H1 (cell line): ENCODE measurements at regions not wholly inside any gene's neighbourhood (a gene's known extent, or its start where the extent isn't known, plus 50 kb on each side); places are given as distances from the start of the nearest gene placed in this dataset.

ENCODE experiments used
- CTCF ChIA-PET: fragments of 300-600 bp; sonication (Branson Sonifier 250); formaldehyde crosslinking; loops from one replicate; lab custom pipeline; 2021; ENCODE audit not compliant: partially characterized antibody; lab: Charles Lee
- POLR2A ChIA-PET: fragments of 300-600 bp; sonication (Branson Sonifier 250); formaldehyde crosslinking; loops from one replicate; lab custom pipeline; 2021; ENCODE audit warnings: inconsistent platforms; ENCODE audit not compliant: partially characterized antibody; lab: Charles Lee
- DNase-seq, 2 experiments: peaks; one replicate each; pipeline versions ENCODE4 v3.0.0 to v3.0.0-alpha.2; 2010 to 2022; ENCODE audit warnings: low spot score in 2 of 2, low read depth in 1 of 2, mixed read lengths in 1 of 2
- FAIRE-seq: peaks from 2 replicates; lab custom pipeline; 2011; peaks lifted over from hg19 to GRCh38; lab: Jason Lieb, UNC
- H2AFZ ChIP-seq: 2 replicates; pipeline ENCODE4 v1.8.1; 2012; ENCODE audit warnings: low read length, inconsistent platforms
- H2AK5ac ChIP-seq: 2 replicates; pipeline ENCODE4 v1.6.1; 2013; ENCODE audit warnings: low read depth, low read length
- H2BK120ac ChIP-seq: replicated peaks from 2 replicates; pipeline ENCODE3; 2013; ENCODE audit warnings: low read depth, low read length, inconsistent platforms
- H2BK12ac ChIP-seq: 2 replicates; pipeline ENCODE4 v1.6.1; 2013; ENCODE audit warnings: low read depth, low read length
- H2BK15ac ChIP-seq: 2 replicates; pipeline ENCODE4 v1.6.1; 2013; ENCODE audit warnings: low read length
- H2BK20ac ChIP-seq: 2 replicates; pipeline ENCODE4 v1.6.1; 2013; ENCODE audit warnings: low read length
- H2BK5ac ChIP-seq: 2 replicates; pipeline ENCODE4 v1.6.1; 2013; ENCODE audit warnings: low read depth, low read length
- H3K14ac ChIP-seq: 2 replicates; pipeline ENCODE4 v1.6.1; 2013; ENCODE audit warnings: inconsistent platforms; ENCODE audit not compliant: insufficient read length
- H3K18ac ChIP-seq: 2 replicates; pipeline ENCODE4 v1.6.1; 2013; ENCODE audit warnings: low read length; ENCODE audit errors: extremely low read depth
- H3K23ac ChIP-seq: 2 replicates; pipeline ENCODE4 v1.6.1; 2013; ENCODE audit warnings: inconsistent platforms; ENCODE audit not compliant: insufficient read length
- H3K23me2 ChIP-seq: 2 replicates; pipeline ENCODE4 v1.6.1; 2013; ENCODE audit warnings: low read depth, low read length
- H3K27ac ChIP-seq: 2 replicates; pipeline ENCODE4 v1.6.1; 2011; ENCODE audit warnings: low read depth, low read length, inconsistent platforms
- H3K27me3 ChIP-seq, 4 experiments: replicated peaks in 1 of 4; 1 replicate in 1 of 4; 2 replicates in 3 of 4; pipeline versions ENCODE4 v1.6.1 to v1.8.1; 2011 to 2013; ENCODE audit warnings: low read length in 3 of 4, mild to moderate bottlenecking in 3 of 4, inconsistent platforms in 2 of 4, mixed read lengths in 2 of 4, moderate library complexity in 1 of 4; ENCODE audit not compliant: control insufficient read depth in 3 of 4, insufficient read depth in 3 of 4; ENCODE audit errors: extremely low read depth in 1 of 4
- H3K36me3 ChIP-seq, 4 experiments: 2 replicates each; pipeline versions ENCODE4 v1.6.1 to v1.8.1; 2011 to 2013; ENCODE audit warnings: mild to moderate bottlenecking in 4 of 4, low read length in 3 of 4, moderate library complexity in 2 of 4, control low read depth in 1 of 4, inconsistent platforms in 1 of 4; ENCODE audit not compliant: insufficient read depth in 4 of 4, control insufficient read depth in 2 of 4
- H3K4ac ChIP-seq: replicated peaks from 2 replicates; pipeline ENCODE3; 2013; ENCODE audit warnings: low read length, low read depth, mixed read lengths, inconsistent platforms; ENCODE audit not compliant: insufficient read length
- H3K4me1 ChIP-seq, 4 experiments: replicated peaks in 1 of 4; 1 replicate in 1 of 4; 2 replicates in 3 of 4; pipeline versions ENCODE4 v1.6.1 to v1.8.1; 2011 to 2013; ENCODE audit warnings: low read length in 3 of 4, inconsistent platforms in 2 of 4, mixed read lengths in 1 of 4; ENCODE audit not compliant: insufficient read depth in 4 of 4, control insufficient read depth in 3 of 4
- H3K4me2 ChIP-seq, 2 experiments: 2 replicates each; pipeline versions ENCODE4 v1.6.1 to v1.8.1; 2011 to 2013; ENCODE audit warnings: low read depth in 2 of 2, low read length in 2 of 2, control low read depth in 1 of 2, inconsistent platforms in 1 of 2, mild to moderate bottlenecking in 1 of 2; ENCODE audit not compliant: insufficient read depth in 1 of 2
- H3K4me3 ChIP-seq, 4 experiments: fragments of 200-600, 300-600 bp in 1 of 4; sonication (generic), shearing (Covaris generic), sonication (Bioruptor Twin) in 1 of 4; 2 replicates each; pipeline versions ENCODE4 v1.5.1 to v1.8.1; 2011 to 2016; ENCODE audit warnings: low read length in 4 of 4, low read depth in 3 of 4, control low read depth in 2 of 4, inconsistent platforms in 2 of 4, mild to moderate bottlenecking in 2 of 4, mixed read lengths in 1 of 4, moderate library complexity in 1 of 4; ENCODE audit not compliant: insufficient read depth in 2 of 4; ENCODE audit errors: extremely low read depth in 1 of 4
- H3K56ac ChIP-seq: replicated peaks from 2 replicates; pipeline ENCODE3; 2013; ENCODE audit warnings: low read depth, mild to moderate bottlenecking, mixed read lengths, low read length, inconsistent platforms; ENCODE audit not compliant: insufficient read length
- H3K79me1 ChIP-seq: 2 replicates; pipeline ENCODE4 v1.6.1; 2013; ENCODE audit warnings: low read depth, low read length, control low read depth
- H3K79me2 ChIP-seq, 2 experiments: 2 replicates each; pipeline versions ENCODE4 v1.6.1 to v1.8.1; 2012 to 2013; ENCODE audit warnings: low read length in 2 of 2, mild to moderate bottlenecking in 2 of 2, inconsistent platforms in 1 of 2; ENCODE audit not compliant: insufficient read depth in 2 of 2, control insufficient read depth in 1 of 2
- H3K9ac ChIP-seq, 4 experiments: replicated peaks in 1 of 4; 1 replicate in 1 of 4; 2 replicates in 3 of 4; pipeline versions ENCODE4 v1.6.1 to v1.8.1; 2011 to 2013; ENCODE audit warnings: low read depth in 3 of 4, low read length in 3 of 4, control low read depth in 2 of 4, mild to moderate bottlenecking in 2 of 4, moderate library complexity in 2 of 4, inconsistent platforms in 1 of 4; ENCODE audit errors: extremely low read depth in 1 of 4
- H3K9me3 ChIP-seq, 2 experiments: 2 replicates each; pipeline versions ENCODE4 v1.6.1 to v1.8.1; 2012 to 2013; ENCODE audit warnings: mild to moderate bottlenecking in 2 of 2, moderate library complexity in 2 of 2, control low read depth in 1 of 2, inconsistent platforms in 1 of 2, low read depth in 1 of 2, low read length in 1 of 2, mixed read lengths in 1 of 2; ENCODE audit not compliant: insufficient read depth in 2 of 2
- H4K20me1 ChIP-seq, 2 experiments: replicated peaks in 1 of 2; 2 replicates each; pipeline versions ENCODE3 to v1.8.1; 2011 to 2013; ENCODE audit warnings: inconsistent platforms in 2 of 2, low read length in 2 of 2, mild to moderate bottlenecking in 1 of 2; ENCODE audit not compliant: insufficient read depth in 2 of 2, control insufficient read depth in 1 of 2
- H4K5ac ChIP-seq: 2 replicates; pipeline ENCODE4 v1.6.1; 2013; ENCODE audit warnings: low read length, low read depth, mixed read lengths, inconsistent platforms; ENCODE audit not compliant: insufficient read length
- H4K8ac ChIP-seq: 2 replicates; pipeline ENCODE4 v1.8.0; 2013; ENCODE audit warnings: mild to moderate bottlenecking, moderate library complexity, low read length, inconsistent platforms; ENCODE audit not compliant: insufficient read depth; ENCODE audit errors: extremely low read depth
- H4K91ac ChIP-seq: replicated peaks from 2 replicates; pipeline ENCODE3; 2013; ENCODE audit warnings: low read length, mixed read lengths, inconsistent platforms; ENCODE audit not compliant: insufficient read length
- ATF2 ChIP-seq: IDR thresholded peaks from 2 replicates; pipeline ENCODE4 v1.6.1; 2012; ENCODE audit warnings: low read length, inconsistent platforms
- ATF3 ChIP-seq: IDR thresholded peaks from 2 replicates; pipeline ENCODE4 v1.6.1; 2011; ENCODE audit warnings: low read depth, mild to moderate bottlenecking, low read length; ENCODE audit not compliant: insufficient read depth
- BCL11A ChIP-seq, 2 experiments: IDR thresholded peaks; one replicate each; pipeline ENCODE4 v1.6.1; 2011; ENCODE audit warnings: low read depth in 2 of 2, low read length in 2 of 2, mild to moderate bottlenecking in 2 of 2
- CBX8 ChIP-seq: fragments of 300-800, 300-1000 bp; sonication (generic); IDR thresholded peaks from 2 replicates; pipeline ENCODE4 v1.7.1; 2016; ENCODE audit warnings: low read depth, low read length, borderline replicate concordance
- CHD2 ChIP-seq: IDR thresholded peaks from 2 replicates; pipeline ENCODE4 v1.6.1; 2012; ENCODE audit warnings: low read length, improper control_type of control experiment
- E2F6 ChIP-seq: IDR thresholded peaks from 2 replicates; pipeline ENCODE4 v1.6.1; 2012; ENCODE audit warnings: inconsistent platforms
- GABPA ChIP-seq: IDR thresholded peaks from 2 replicates; pipeline ENCODE4 v1.6.1; 2011; ENCODE audit warnings: mild to moderate bottlenecking, low read length, moderate library complexity, borderline replicate concordance; ENCODE audit not compliant: insufficient read depth
- POLR2AphosphoS5 ChIP-seq: IDR thresholded peaks from 2 replicates; pipeline ENCODE4 v1.6.1; 2011; ENCODE audit warnings: low read depth, low read length
- POU5F1 ChIP-seq: IDR thresholded peaks from 2 replicates; pipeline ENCODE4 v1.6.1; 2011; ENCODE audit warnings: low read depth, mild to moderate bottlenecking, low read length, moderate library complexity
- SIX5 ChIP-seq: IDR thresholded peaks from 2 replicates; pipeline ENCODE4 v1.6.1; 2011; ENCODE audit warnings: mild to moderate bottlenecking, low read depth, low read length
- TAF1 ChIP-seq: IDR thresholded peaks from 2 replicates; pipeline ENCODE4 v1.6.1; 2011; ENCODE audit warnings: mild to moderate bottlenecking, low read depth, low read length
- TBP ChIP-seq: IDR thresholded peaks from 2 replicates; pipeline ENCODE4 v1.6.1; 2011; ENCODE audit warnings: low read depth, low read length, improper control_type of control experiment
- YY1 ChIP-seq: IDR thresholded peaks from 2 replicates; pipeline ENCODE4 v1.6.1; 2011; ENCODE audit warnings: low read depth, mild to moderate bottlenecking, low read length
- WGBS, 2 experiments: shearing (Covaris generic) in 1 of 2; methylation state at CpG; one replicate each; pipeline versions ENCODE4 v1.1.6 to v1.1.7; 2013 to 2015; ENCODE audit warnings: low lambda C conversion rate in 2 of 2, mixed read lengths in 2 of 2, inconsistent platforms in 1 of 2, low coverage in 1 of 2, missing lambda C conversion rate in 1 of 2; ENCODE audit not compliant: insufficient replicate concordance in 2 of 2, insufficient coverage in 1 of 2, insufficient read length in 1 of 2; ENCODE audit errors: extremely low coverage in 1 of 2, missing lambda C conversion rate in 1 of 2; 5-methylcytosine and 5-hydroxymethylcytosine counted together

DNA sequence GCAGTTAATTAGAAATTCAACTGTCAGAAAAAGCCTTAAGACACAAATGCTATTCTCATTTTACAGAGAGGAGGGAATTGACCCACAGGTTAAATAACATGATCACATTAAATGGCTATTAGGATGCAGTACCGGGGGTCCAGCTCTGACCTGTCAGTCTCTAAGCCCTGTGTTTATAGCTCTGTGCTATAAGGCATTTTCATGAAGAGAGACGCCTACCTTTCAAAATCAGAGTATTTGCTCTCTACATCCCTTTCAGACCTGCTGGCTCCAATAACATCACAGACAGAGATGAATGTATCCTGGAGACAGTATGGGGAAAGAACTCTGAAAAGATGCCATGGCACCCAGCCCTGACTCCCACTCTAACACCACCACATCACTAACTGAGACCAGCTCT, 189.9 kb upstream of the PRSS58 start:
- H3K4ac ChIP-seq = no peak overlapping the region
- TF ChIP-seq ATF2 (no peak), TAF1 (no peak), E2F6 (no peak), CBX8 (no peak), SIX5 (no peak), POU5F1 (no peak), GABPA (no peak), CHD2 (no peak), BCL11A (IDR thresholded peaks at IDR 0.05; ENCODE audit: low read depth in 2 of 2, low read length in 2 of 2) (no peak), TBP (no peak), YY1 (no peak), ATF3 (no peak), POLR2AphosphoS5 (no peak)

More for the DNA sequence above, 189.9 kb upstream of the PRSS58 start:
- Histone ChIP-seq H3K23ac (no peak overlapping the region), H3K18ac (no peak overlapping the region), H3K79me1 (no peaks in the 10 kb centered on the region), H4K5ac (no peak overlapping the region), H2AK5ac (no peak overlapping the region), H3K14ac (no peak overlapping the region), H3K4me1 (peaks cover 2 to 4% (median 3%) of the 10 kb centered on the region in 4 experiments; a peak in 4 of 7 replicates), H4K91ac (no peak overlapping the region), H3K9me3 (no peaks in the 10 kb centered on the region), H2AFZ (no peak overlapping the region), H3K4me3 (no peak overlapping the region), H3K79me2 (no peaks in the 10 kb centered on the region), H2BK15ac (no peak overlapping the region), H2BK20ac (no peak overlapping the region), H3K56ac (no peak overlapping the region), H2BK120ac (no peak overlapping the region), H3K4me2 (no peak overlapping the region), H3K23me2 (no peaks in the 10 kb centered on the region; the same call in 1 of the 2 replicates), H4K8ac (no peak overlapping the region), H3K9ac (no peak overlapping the region), H3K27ac (no peak overlapping the region), H2BK12ac (no peak overlapping the region), H2BK5ac (no peak overlapping the region), H4K20me1 (no peaks in the 10 kb centered on the region), H3K36me3 (no peaks in the 10 kb centered on the region), H3K27me3 (no peaks in the 10 kb centered on the region)
- ChIA-PET CTCF (interaction anchor here (0.7 to 15.1 kb wide), 11 partner anchors 8 to 390 kb away, joined by 3 to 260 read pairs (median 4); no protein-coding TSS in a partner anchor), POLR2A (no interaction called here)
- FAIRE-seq (no peak), DNase-seq (no peak)
- 74% methylated on average over 2 of the region's 2 CpGs; no CpG with 5 or more reads in 1 of the 2 experiments for WGBS, 2 experiments
